GM18867 (cell line): ENCODE measurements at regions not wholly inside any gene's neighbourhood (a gene's known extent, or its start where the extent isn't known, plus 50 kb on each side); places are given as distances from the start of the nearest gene placed in this dataset.
"Not testable (repeated sequence)": the region's sequence is repeated elsewhere in the genome, so short reads cannot be mapped to it uniquely, and the experiment has no call there.

Experiments
- ATAC-seq: cut with Tn5 transposase; IDR thresholded peaks from one replicate; pipeline ENCODE4 v1.9.1; 2021; ENCODE audit warnings: mild to moderate bottlenecking, moderate library complexity; ENCODE audit not compliant: unreplicated experiment

- ATAC-seq, result no peak
Observed at GRCh38 chr13:58463841-58464240, 832.3 kb downstream of the PCDH17 start.

- ATAC-seq, result no peak
Observed at GRCh38 chr13:58467176-58467575, 835.6 kb downstream of the PCDH17 start.

DNA sequence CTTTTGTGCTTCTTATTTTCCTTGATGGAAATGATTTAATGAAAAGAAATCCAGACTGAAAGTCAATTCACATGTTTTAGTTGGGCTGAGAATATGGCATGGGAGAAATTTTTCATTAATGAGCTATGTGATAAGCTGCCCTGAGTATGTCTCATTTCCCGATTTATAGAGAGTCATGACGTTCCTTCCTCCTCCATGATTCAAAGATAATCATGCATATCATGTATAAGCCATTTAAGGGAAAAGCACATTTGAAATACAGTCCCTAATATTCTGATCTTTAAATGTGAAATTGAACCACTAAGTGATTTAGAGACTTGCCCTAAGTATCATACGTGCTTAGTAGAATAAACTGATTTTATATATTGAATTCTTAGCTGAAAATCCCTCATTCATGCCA, 840.9 kb downstream of the PCDH17 start:
- no peak for ATAC-seq

GRCh38 chr13:58474581-58474980, 843.0 kb downstream of the PCDH17 start:
- no peak for ATAC-seq

- ATAC-seq, result no peak
Observed at GRCh38 chr13:58476206-58476918, 844.8 kb downstream of the PCDH17 start.

- ATAC-seq, result no peak
Observed at GRCh38 chr13:58478858-58479257, 847.3 kb downstream of the PCDH17 start.

GRCh38 chr13:58480061-58480460, 848.5 kb downstream of the PCDH17 start:
- no peak for ATAC-seq

- no peak for ATAC-seq
Observed at GRCh38 chr13:58488251-58488650, 856.7 kb downstream of the PCDH17 start.

- ATAC-seq, result no peak
Observed at GRCh38 chr13:58495668-58496067, 864.1 kb downstream of the PCDH17 start.

DNA sequence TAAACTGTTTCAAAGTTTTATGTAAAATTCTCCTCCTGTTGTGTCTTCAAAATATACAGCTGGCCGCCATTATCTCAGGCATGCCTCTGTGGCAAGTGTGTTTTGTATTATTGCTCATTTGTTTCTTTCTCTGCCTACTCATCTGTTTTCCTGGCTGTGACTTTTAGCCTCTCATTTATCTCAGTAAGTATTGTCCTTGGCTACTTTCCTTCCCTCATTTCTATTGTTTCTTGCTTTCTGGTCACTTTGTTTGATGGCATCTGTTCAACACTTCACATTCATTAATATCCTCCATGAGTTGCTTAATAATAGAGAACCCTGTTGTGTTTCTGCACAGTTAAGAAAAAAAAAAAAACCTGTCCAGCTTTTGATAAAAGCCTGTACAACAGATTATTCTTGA, 869.4 kb downstream of the PCDH17 start:
- ATAC-seq, result no peak

DNA sequence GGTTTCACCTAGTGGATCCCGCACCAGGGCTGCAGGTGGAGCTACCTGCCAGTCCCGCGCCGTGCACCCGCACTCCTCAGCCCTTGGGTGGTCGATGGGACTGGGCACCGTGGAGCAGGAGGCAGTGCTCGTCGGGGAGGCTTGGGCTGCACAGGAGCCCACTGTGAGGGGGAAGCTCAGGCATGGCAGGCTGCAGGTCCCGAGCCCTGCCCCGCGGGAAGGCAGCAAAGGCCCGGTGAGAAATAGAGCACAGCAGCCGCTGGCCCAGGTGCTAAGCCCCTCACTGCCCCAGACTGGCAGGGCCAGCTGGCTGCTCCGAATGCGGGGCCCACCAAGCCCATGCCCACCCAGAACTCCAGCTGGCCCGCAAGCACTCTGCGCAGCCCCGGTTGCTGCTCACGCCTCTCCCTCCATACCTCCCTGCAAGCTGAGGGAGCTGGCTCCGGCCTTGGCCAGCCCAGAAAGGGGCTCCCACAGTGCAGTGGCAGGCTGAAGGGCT, 872.7 kb downstream of the PCDH17 start:
- ATAC-seq, result not testable (repeated sequence)

DNA sequence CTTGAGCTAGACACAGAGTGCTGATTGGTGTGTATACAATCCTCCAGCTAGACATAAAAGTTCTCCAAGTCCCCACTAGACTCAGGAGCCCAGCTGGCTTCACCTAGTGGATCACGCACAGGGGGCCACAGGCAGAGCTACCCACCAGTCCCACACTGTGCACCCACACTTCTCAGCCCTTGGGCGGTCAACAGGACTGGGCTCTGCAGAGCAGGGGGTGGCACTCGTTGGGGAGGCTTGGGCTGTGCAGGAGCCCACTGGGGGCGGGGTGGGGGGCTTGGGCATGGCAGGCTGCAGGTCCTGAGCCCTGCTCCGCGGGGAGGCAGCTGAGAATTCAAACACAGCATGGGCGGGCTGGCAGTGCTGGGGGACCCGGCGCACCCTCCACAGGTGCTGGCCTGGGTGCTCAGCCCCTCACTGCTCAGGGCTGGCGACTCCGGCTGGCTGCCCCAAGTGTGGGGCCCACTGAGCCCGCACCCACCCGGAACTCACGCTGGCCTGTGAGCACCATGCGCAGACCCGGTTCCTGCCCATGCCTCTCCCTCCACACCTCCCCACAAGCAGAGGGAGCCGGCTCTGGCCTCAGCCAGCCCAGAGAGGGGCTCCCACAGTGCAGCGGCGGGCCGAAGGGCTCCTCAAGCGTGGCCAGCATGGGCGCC, 873.8 kb downstream of the PCDH17 start:
- not testable (repeated sequence) for ATAC-seq

GRCh38 chr13:58528351-58528750, 896.8 kb downstream of the PCDH17 start:
- no peak for ATAC-seq

DNA sequence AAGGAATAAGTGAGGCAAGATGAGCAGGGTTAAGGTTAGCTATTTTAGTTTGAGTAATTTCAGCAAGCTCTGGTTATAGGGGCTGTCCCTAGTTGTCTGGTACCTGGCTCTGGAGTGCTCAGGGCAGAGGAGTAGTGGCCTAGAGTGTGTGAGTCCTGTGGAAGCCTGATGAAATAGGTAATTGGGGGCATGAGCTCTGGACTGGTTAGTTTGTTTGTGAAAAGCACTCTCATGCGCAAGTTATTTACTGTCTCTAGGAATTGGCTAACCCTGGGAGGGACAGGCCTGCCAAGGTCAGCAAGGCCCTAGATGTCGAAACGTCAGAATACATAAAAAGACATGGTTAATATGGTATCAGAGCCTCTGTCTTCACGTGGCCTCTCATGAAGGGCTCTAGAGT, 900.1 kb downstream of the PCDH17 start:
- no peak for ATAC-seq

GRCh38 chr13:58542530-58542929, 911.0 kb downstream of the PCDH17 start:
- no peak for ATAC-seq

GRCh38 chr13:58547419-58547818, 915.9 kb downstream of the PCDH17 start:
- ATAC-seq, result no peak

GRCh38 chr13:58566176-58566575, 934.6 kb downstream of the PCDH17 start:
- ATAC-seq, result no peak

- ATAC-seq, result no peak
Observed at GRCh38 chr13:58573743-58574142, 942.2 kb downstream of the PCDH17 start.

DNA sequence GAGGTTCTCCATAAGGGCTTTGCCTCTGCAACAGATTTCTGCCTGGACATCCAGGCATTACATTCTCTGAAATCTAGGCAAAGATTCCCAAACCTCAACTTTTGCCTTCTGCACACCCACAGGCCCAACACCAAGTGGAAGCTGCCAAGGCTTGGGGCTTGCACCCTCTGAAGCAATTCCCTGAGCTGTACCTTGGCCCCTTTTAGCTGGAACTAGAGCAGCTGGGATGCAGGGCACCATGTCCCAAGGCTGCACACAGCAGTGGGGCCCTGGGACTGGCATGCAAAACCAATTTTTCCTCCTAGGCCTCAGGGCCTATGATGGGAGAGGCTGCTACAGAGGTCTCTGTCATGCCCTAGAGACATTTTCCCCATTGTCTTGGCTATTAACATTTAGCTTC, 943.2 kb downstream of the PCDH17 start:
- ATAC-seq, result no peak

DNA sequence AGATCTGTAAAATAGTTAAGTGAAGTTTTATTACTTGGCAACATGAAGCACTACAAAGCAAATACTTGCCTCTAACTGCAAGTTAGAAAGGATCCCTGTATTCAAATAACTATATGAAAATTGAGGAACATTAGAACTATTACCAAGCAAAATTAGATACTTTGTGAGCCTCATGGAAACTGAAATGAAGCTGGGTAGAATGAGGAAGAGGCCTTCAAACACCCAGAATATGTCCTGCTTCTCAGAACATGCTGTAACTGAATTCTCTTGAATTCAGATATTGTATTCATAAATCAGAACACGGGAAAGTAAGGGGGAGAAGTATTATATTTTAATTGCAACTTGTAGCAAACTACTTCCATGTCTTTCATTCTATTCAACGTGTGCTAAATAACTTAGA, 947.9 kb downstream of the PCDH17 start:
- no peak for ATAC-seq

GRCh38 chr13:58583966-58584365, 952.4 kb downstream of the PCDH17 start:
- no peak for ATAC-seq

DNA sequence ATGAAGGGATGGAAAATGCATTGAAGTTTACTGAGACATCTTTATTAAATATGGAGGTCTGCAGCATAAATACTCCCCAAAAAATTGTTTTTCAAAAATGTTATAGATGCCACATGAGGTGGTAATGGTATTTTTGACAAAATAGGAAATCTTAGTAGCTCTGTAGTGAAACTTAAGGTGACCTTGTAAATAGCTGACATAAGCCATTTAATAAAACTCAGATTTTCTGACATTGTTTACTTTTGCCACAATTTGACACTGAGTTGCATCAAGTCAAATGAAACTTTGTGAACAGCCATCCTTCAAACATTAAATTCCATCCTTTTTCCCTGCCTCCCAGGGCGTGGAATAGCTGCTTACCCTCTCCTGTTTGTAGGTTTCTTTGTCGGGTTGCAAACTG, 953.1 kb downstream of the PCDH17 start:
- ATAC-seq, result no peak
